Keratinocyte (primary cell): ENCODE measurements at regions not wholly inside any gene's neighbourhood (a gene's known extent, or its start where the extent isn't known, plus 50 kb on each side); places are given as distances from the start of the nearest gene placed in this dataset.

Experiments used
- EZH2 ChIP-seq: IDR thresholded peaks from one replicate; pipeline ENCODE4 v1.6.1; 2012; ENCODE audit warnings: inconsistent platforms, mild to moderate bottlenecking, low read length, moderate library complexity
- TF ChIP-seq, protein P1 (sequence below), 3 experiments: IDR thresholded peaks in 1 of 3; conservative IDR thresholded peaks in 1 of 3; optimal IDR thresholded peaks in 1 of 3; 2 replicates in 2 of 3; 3 replicates in 1 of 3; pipeline versions ENCODE3 to v1.5.1; 2011; ENCODE audit warnings: low read length in 3 of 3, mild to moderate bottlenecking in 3 of 3, moderate library complexity in 2 of 3, control low read depth in 1 of 3, inconsistent platforms in 1 of 3; ENCODE audit not compliant: insufficient read depth in 2 of 3; ENCODE audit errors: extremely low read depth in 1 of 3

DNA sequence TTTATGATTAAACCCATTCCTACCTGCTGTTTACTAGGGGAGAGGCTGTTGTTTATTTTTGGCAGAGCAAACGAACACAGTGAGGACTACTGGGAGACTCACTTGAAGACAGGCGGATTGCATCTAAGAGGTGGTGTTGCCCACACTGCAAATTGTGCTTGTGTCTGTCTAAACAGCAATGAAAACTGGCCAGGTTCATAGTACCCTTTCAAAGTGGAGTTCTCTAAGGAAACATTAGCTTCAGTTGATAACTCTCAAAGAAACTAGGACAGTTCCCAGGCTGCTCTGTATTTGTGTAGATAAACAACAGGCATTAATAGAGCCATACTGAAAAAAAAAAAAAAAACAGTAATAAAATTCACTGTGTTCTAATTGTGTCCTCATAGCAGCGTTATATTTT lies 466.0 kb upstream of the RGS6 start:
- TF ChIP-seq, protein P1, sequence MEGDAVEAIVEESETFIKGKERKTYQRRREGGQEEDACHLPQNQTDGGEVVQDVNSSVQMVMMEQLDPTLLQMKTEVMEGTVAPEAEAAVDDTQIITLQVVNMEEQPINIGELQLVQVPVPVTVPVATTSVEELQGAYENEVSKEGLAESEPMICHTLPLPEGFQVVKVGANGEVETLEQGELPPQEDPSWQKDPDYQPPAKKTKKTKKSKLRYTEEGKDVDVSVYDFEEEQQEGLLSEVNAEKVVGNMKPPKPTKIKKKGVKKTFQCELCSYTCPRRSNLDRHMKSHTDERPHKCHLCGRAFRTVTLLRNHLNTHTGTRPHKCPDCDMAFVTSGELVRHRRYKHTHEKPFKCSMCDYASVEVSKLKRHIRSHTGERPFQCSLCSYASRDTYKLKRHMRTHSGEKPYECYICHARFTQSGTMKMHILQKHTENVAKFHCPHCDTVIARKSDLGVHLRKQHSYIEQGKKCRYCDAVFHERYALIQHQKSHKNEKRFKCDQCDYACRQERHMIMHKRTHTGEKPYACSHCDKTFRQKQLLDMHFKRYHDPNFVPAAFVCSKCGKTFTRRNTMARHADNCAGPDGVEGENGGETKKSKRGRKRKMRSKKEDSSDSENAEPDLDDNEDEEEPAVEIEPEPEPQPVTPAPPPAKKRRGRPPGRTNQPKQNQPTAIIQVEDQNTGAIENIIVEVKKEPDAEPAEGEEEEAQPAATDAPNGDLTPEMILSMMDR (optimal IDR thresholded peaks at IDR 0.05 in 1 of 3, IDR thresholded peaks at IDR 0.05 in 1 of 3, conservative IDR thresholded peaks at IDR 0.05 in 1 of 3; ENCODE audit: extremely low read depth in 1 of 3, insufficient read depth in 2 of 3, low read length in 3 of 3): no peak
- no peak for TF ChIP-seq EZH2
